SU-DHL-6 (cell line): ENCODE measurements at regions not wholly inside any gene's neighbourhood (a gene's known extent, or its start where the extent isn't known, plus 50 kb on each side); places are given as distances from the start of the nearest gene placed in this dataset.

Experiments used
- H2AFZ ChIP-seq: fragments of 200-600 bp; sonication (generic); 2 replicates; pipeline ENCODE4 v1.6.1; 2014; ENCODE audit warnings: low read depth, mild to moderate bottlenecking, moderate library complexity, mixed read lengths, antibody characterized with exemption, low read length; ENCODE audit not compliant: severe bottlenecking
- H3F3A ChIP-seq: fragments of 200-600 bp; shearing (Covaris generic); 2 replicates; pipeline ENCODE4 v1.6.0; 2016; ENCODE audit warnings: antibody characterized with exemption, mild to moderate bottlenecking; ENCODE audit not compliant: insufficient read depth
- H3K27ac ChIP-seq: fragments of 200-600 bp; sonication (generic); 2 replicates; pipeline ENCODE4 v1.5.1; 2016; ENCODE audit warnings: low read depth, mild to moderate bottlenecking, low read length, moderate library complexity, mixed read lengths
- H3K27me3 ChIP-seq: fragments of 200-600 bp; sonication (generic), shearing (Covaris generic); 2 replicates; pipeline ENCODE4 v1.6.0; 2014; ENCODE audit warnings: mild to moderate bottlenecking, low read length
- H3K36me3 ChIP-seq: fragments of 200-600 bp; sonication (generic); 2 replicates; pipeline ENCODE4 v1.6.1; 2014; ENCODE audit warnings: mild to moderate bottlenecking, low read length, mixed read lengths
- H3K4me2 ChIP-seq: fragments of 300-600, 200-600 bp; shearing (Covaris generic), sonication (generic); 2 replicates; pipeline ENCODE4 v1.6.0; 2014; ENCODE audit warnings: low read length, low read depth, mild to moderate bottlenecking; ENCODE audit not compliant: poor library complexity, severe bottlenecking
- H3K4me3 ChIP-seq: fragments of 200-600 bp; sonication (generic); 2 replicates; pipeline ENCODE4 v1.5.1; 2014; ENCODE audit warnings: antibody characterized with exemption, low read length, mild to moderate bottlenecking, mixed read lengths; ENCODE audit not compliant: insufficient read depth, poor library complexity, severe bottlenecking
- H3K79me2 ChIP-seq: fragments of 200-600 bp; sonication (generic); 2 replicates; pipeline ENCODE4 v1.6.1; 2014; ENCODE audit warnings: mild to moderate bottlenecking, low read length, moderate library complexity; ENCODE audit not compliant: insufficient read depth
- H3K9ac ChIP-seq: fragments of 200-600 bp; sonication (generic); 2 replicates; pipeline ENCODE4 v1.7.0; 2014; ENCODE audit warnings: mild to moderate bottlenecking, low read length
- H3K9me2 ChIP-seq: fragments of 200-600 bp; sonication (generic); replicated peaks from 2 replicates; pipeline ENCODE4 v1.6.1; 2014; ENCODE audit warnings: low read length; ENCODE audit not compliant: insufficient read depth
- H3K9me3 ChIP-seq: fragments of 200-600 bp; sonication (generic); 2 replicates; pipeline ENCODE4 v1.6.1; 2014; ENCODE audit warnings: low read length, mixed read lengths; ENCODE audit not compliant: insufficient read depth
- H4K20me1 ChIP-seq: fragments of 200-600 bp; sonication (generic); 2 replicates; pipeline ENCODE4 v1.6.1; 2014; ENCODE audit warnings: low read depth, mild to moderate bottlenecking, antibody characterized with exemption, low read length, moderate library complexity, mixed read lengths
- CTCF ChIP-seq: fragments of 200-600 bp; sonication (generic); IDR thresholded peaks from one replicate; pipeline ENCODE4 v1.5.1; 2017; ENCODE audit warnings: antibody characterized with exemption, mild to moderate bottlenecking, low read length, moderate library complexity; ENCODE audit not compliant: insufficient read depth, poor library complexity, severe bottlenecking
- EZH2phosphoT487 ChIP-seq: fragments of 200-600 bp; sonication (generic), shearing (Covaris generic); conservative IDR thresholded peaks from 2 replicates; pipeline ENCODE4 v1.6.1; 2018; ENCODE audit warnings: mild to moderate bottlenecking, antibody characterized with exemption, low read length, moderate library complexity, mixed read lengths

- no peak for TF ChIP-seq EZH2phosphoT487
- TF ChIP-seq CTCF: no peak
- Histone ChIP-seq H3K9me3 (no peaks in the 10 kb centered on the region), H4K20me1 (no peaks in the 10 kb centered on the region), H3K9ac (no peak overlapping the region), H3K27me3 (no peaks in the 10 kb centered on the region), H2AFZ (no peak overlapping the region), H3K36me3 (no peaks in the 10 kb centered on the region), H3K79me2 (no peaks in the 10 kb centered on the region), H3K27ac (no peak overlapping the region), H3K4me3 (no peak overlapping the region), H3K9me2 (no peaks in the 10 kb centered on the region), H3F3A (no peaks in the 10 kb centered on the region), H3K4me2 (no peak overlapping the region)
These were observed 148.5 kb upstream of the PJA1 start for GRCh38 chrX:69313617-69314290.

- Histone ChIP-seq H3K79me2 (no peaks in the 10 kb centered on the region), H3K9ac (no peak overlapping the region), H3F3A (no peaks in the 10 kb centered on the region), H3K27me3 (no peaks in the 10 kb centered on the region), H3K9me3 (no peaks in the 10 kb centered on the region), H3K4me2 (no peak overlapping the region), H3K9me2 (no peaks in the 10 kb centered on the region), H3K36me3 (no peaks in the 10 kb centered on the region), H3K4me3 (no peak overlapping the region), H2AFZ (no peak overlapping the region), H4K20me1 (no peaks in the 10 kb centered on the region), H3K27ac (no peak overlapping the region)
- TF ChIP-seq EZH2phosphoT487: no peak
- TF ChIP-seq CTCF: no peak
These were observed 146.8 kb upstream of the PJA1 start for GRCh38 chrX:69311936-69312670.

GRCh38 chrX:69309074-69309792 lies 144.0 kb upstream of the PJA1 start:
- H3K27ac ChIP-seq: no peak overlapping the region
- no peaks in the 10 kb centered on the region for H3K36me3 ChIP-seq
- H3K79me2 ChIP-seq: no peaks in the 10 kb centered on the region
- H3K9me3 ChIP-seq: no peaks in the 10 kb centered on the region
- H3K4me3 ChIP-seq: no peak overlapping the region
- no peaks in the 10 kb centered on the region for H3K9me2 ChIP-seq
- no peaks in the 10 kb centered on the region for H3K27me3 ChIP-seq
- no peaks in the 10 kb centered on the region for H4K20me1 ChIP-seq
- no peak overlapping the region for H3K9ac ChIP-seq
- H3F3A ChIP-seq: no peaks in the 10 kb centered on the region
- H3K4me2 ChIP-seq: no peak overlapping the region
- TF ChIP-seq EZH2phosphoT487 (no peak), CTCF (no peak)
- no peak overlapping the region for H2AFZ ChIP-seq
